ENCODE measurements at regions not wholly inside any gene's neighbourhood (a gene's known extent, or its start where the extent isn't known, plus 50 kb on each side); places are given as distances from the start of the nearest gene placed in this dataset.

DNA sequence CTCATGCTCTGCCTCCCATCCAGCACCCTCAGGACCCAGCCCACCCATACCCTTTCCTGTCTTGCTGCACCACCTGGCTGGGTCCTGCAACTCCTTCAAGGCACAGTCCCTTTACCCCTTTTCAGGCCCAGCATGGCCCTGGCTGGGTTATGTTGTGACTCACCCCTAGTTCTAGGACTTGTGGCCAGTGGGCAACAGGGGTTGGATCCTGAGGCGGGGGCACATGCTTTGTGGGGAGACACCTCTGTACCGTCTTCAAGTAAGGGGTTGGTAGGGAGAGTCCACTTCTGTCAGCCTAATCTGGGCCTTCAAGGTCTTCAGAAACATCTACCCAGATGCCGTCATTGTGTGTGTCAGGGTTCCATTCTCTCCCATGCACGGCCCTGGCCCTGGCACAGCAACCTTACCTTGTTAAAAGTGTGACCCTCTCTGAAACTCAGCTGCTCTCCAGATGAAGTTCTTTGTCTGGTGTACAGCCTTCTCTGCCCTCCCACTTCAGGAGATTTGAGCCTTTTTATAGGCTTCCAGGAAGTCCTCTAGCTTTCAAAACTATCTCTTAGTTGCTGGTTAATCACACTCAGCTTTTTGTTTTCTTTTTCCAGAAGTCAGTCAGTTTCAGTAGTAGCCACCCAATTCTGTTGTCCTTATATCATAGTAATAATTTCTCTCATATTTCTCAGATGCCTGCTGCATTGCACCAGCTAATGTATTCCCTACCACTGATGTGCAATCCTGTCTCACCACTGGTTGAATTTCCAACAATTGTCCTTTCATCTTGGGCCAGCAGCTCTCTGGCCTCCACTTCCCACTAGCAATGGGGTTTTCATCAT lies 107.3 kb downstream of the NRN1 start:
- no peak overlapping the region for H3K4me3 Mint-ChIP-seq (ENCODE audit: unreplicated experiment)
- H3K27ac Mint-ChIP-seq (ENCODE audit: unreplicated experiment), result no peak overlapping the region
- no peaks in the 10 kb centered on the region for H3K36me3 Mint-ChIP-seq (ENCODE audit: low read depth, unreplicated experiment)
- peaks cover 1% of the 10 kb centered on the region for H3K27me3 Mint-ChIP-seq (ENCODE audit: low read depth, unreplicated experiment)
- H3K79me2 ChIP-seq (ENCODE audit: insufficient read depth, low read length), result no peaks in the 10 kb centered on the region
- no peak overlapping the region for H3K27ac ChIP-seq (ENCODE audit: low read depth, low read length)
- H3K9me3 ChIP-seq (ENCODE audit: insufficient read depth, low read depth, low read length), result no peaks in the 10 kb centered on the region
- no peaks in the 10 kb centered on the region for H3K4me1 Mint-ChIP-seq (ENCODE audit: low read depth, unreplicated experiment)
- no peaks in the 10 kb centered on the region for H3K4me1 ChIP-seq (ENCODE audit: insufficient read depth, low read length)
- FAIRE-seq (no peak), DNase-seq (ENCODE audit: low read depth) (no peak)
- no peak overlapping the region for H3K4me3 ChIP-seq (ENCODE audit: insufficient read depth, low read depth, low read length)
- no peak overlapping the region for H2AFZ ChIP-seq (ENCODE audit: low read depth, low read length)
- no peaks in the 10 kb centered on the region for H3K27me3 ChIP-seq (ENCODE audit: insufficient read depth, low read length)
- H3K4me2 ChIP-seq (ENCODE audit: low read length), result no peak overlapping the region
- no peak overlapping the region for H3K9ac ChIP-seq (ENCODE audit: low read length)
- no peaks in the 10 kb centered on the region for H4K20me1 ChIP-seq (ENCODE audit: insufficient read depth, low read length)
- H3K36me3 ChIP-seq (ENCODE audit: insufficient read depth, low read length), result no peaks in the 10 kb centered on the region
- no peak for TF ChIP-seq EZH2 (IDR thresholded peaks at IDR 0.05; ENCODE audit: insufficient read depth, low read length)
- TF ChIP-seq, protein P1, sequence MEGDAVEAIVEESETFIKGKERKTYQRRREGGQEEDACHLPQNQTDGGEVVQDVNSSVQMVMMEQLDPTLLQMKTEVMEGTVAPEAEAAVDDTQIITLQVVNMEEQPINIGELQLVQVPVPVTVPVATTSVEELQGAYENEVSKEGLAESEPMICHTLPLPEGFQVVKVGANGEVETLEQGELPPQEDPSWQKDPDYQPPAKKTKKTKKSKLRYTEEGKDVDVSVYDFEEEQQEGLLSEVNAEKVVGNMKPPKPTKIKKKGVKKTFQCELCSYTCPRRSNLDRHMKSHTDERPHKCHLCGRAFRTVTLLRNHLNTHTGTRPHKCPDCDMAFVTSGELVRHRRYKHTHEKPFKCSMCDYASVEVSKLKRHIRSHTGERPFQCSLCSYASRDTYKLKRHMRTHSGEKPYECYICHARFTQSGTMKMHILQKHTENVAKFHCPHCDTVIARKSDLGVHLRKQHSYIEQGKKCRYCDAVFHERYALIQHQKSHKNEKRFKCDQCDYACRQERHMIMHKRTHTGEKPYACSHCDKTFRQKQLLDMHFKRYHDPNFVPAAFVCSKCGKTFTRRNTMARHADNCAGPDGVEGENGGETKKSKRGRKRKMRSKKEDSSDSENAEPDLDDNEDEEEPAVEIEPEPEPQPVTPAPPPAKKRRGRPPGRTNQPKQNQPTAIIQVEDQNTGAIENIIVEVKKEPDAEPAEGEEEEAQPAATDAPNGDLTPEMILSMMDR (IDR thresholded peaks at IDR 0.05; ENCODE audit: insufficient read depth, low read depth, low read length), result no peak
- peaks cover 3% of the 10 kb centered on the region for H3K9me3 Mint-ChIP-seq (ENCODE audit: unreplicated experiment)

DNA sequence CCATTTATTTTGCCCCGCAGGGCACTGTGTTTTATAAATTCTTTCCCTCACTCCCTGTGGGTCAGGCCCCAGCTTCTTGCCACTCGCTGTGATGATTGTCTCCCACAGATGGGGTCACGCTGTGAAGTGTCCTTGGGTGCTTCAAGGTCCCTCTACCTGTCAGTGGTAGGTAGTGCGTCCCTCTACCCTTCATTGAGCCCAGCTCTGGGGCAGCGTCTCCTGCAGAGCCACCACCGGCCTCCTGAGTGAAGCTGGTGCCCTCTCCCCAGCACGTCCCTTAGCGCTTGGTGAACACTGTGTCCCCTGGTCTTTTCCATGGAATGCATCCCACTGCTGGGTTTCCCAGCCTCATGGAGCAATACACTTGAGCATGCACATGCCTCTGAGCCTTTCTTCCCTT lies 108.2 kb downstream of the NRN1 start:
- FAIRE-seq (no peak), DNase-seq (ENCODE audit: low read depth) (no peak)
- no peaks in the 10 kb centered on the region for H3K4me1 Mint-ChIP-seq (ENCODE audit: low read depth, unreplicated experiment)
- H3K27me3 ChIP-seq (ENCODE audit: insufficient read depth, low read length), result no peaks in the 10 kb centered on the region
- H3K36me3 Mint-ChIP-seq (ENCODE audit: low read depth, unreplicated experiment), result no peaks in the 10 kb centered on the region
- no peak overlapping the region for H3K9ac ChIP-seq (ENCODE audit: low read length)
- H3K4me3 Mint-ChIP-seq (ENCODE audit: unreplicated experiment), result no peak overlapping the region
- no peaks in the 10 kb centered on the region for H3K79me2 ChIP-seq (ENCODE audit: insufficient read depth, low read length)
- TF ChIP-seq, protein P1 (IDR thresholded peaks at IDR 0.05; ENCODE audit: insufficient read depth, low read depth, low read length), result no peak
- TF ChIP-seq EZH2 (IDR thresholded peaks at IDR 0.05; ENCODE audit: insufficient read depth, low read length), result no peak
- H3K27ac Mint-ChIP-seq (ENCODE audit: unreplicated experiment), result no peak overlapping the region
- no peak overlapping the region for H3K27ac ChIP-seq (ENCODE audit: low read depth, low read length)
- no peaks in the 10 kb centered on the region for H3K36me3 ChIP-seq (ENCODE audit: insufficient read depth, low read length)
- H3K27me3 Mint-ChIP-seq (ENCODE audit: low read depth, unreplicated experiment), result peaks cover 1% of the 10 kb centered on the region
- H3K9me3 ChIP-seq (ENCODE audit: insufficient read depth, low read depth, low read length), result no peaks in the 10 kb centered on the region
- H2AFZ ChIP-seq (ENCODE audit: low read depth, low read length), result no peak overlapping the region
- peaks cover 3% of the 10 kb centered on the region for H3K9me3 Mint-ChIP-seq (ENCODE audit: unreplicated experiment)
- H3K4me2 ChIP-seq (ENCODE audit: low read length), result no peak overlapping the region
- H3K4me1 ChIP-seq (ENCODE audit: insufficient read depth, low read length), result no peaks in the 10 kb centered on the region
- H4K20me1 ChIP-seq (ENCODE audit: insufficient read depth, low read length), result no peaks in the 10 kb centered on the region
- no peak overlapping the region for H3K4me3 ChIP-seq (ENCODE audit: insufficient read depth, low read depth, low read length)

DNA sequence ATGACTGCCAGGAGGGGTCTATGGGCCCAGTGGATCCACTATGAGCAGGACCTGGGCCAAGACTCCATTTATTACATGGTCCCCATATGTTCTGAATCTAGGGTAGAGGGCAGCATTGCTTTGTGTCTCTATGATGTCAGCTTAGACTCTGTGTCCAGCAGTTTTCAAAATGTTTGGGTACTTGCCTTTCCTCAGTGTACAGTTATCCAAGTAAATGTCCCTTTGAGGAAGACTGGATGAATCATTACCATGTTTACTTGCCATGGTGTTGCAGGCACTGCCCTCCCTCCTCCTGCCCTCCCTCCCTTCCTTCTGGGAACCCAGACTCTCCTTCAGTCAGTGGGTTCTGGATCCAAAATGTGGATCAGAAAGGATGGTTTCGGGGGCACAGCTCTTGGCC lies 108.6 kb downstream of the NRN1 start:
- no peak overlapping the region for H3K27ac Mint-ChIP-seq (ENCODE audit: unreplicated experiment)
- H3K4me3 Mint-ChIP-seq (ENCODE audit: unreplicated experiment), result no peak overlapping the region
- H3K4me1 Mint-ChIP-seq (ENCODE audit: low read depth, unreplicated experiment), result no peaks in the 10 kb centered on the region
- no peaks in the 10 kb centered on the region for H3K36me3 ChIP-seq (ENCODE audit: insufficient read depth, low read length)
- DNase-seq (ENCODE audit: low read depth) (no peak), FAIRE-seq (no peak)
- TF ChIP-seq EZH2 (IDR thresholded peaks at IDR 0.05; ENCODE audit: insufficient read depth, low read length), result no peak
- TF ChIP-seq, protein P1 (IDR thresholded peaks at IDR 0.05; ENCODE audit: insufficient read depth, low read depth, low read length), result no peak
- H3K27me3 Mint-ChIP-seq (ENCODE audit: low read depth, unreplicated experiment), result peaks cover 1% of the 10 kb centered on the region
- no peak overlapping the region for H3K9ac ChIP-seq (ENCODE audit: low read length)
- H3K79me2 ChIP-seq (ENCODE audit: insufficient read depth, low read length), result no peaks in the 10 kb centered on the region
- H3K9me3 ChIP-seq (ENCODE audit: insufficient read depth, low read depth, low read length), result no peaks in the 10 kb centered on the region
- no peak overlapping the region for H2AFZ ChIP-seq (ENCODE audit: low read depth, low read length)
- no peaks in the 10 kb centered on the region for H3K36me3 Mint-ChIP-seq (ENCODE audit: low read depth, unreplicated experiment)
- no peaks in the 10 kb centered on the region for H3K27me3 ChIP-seq (ENCODE audit: insufficient read depth, low read length)
- H4K20me1 ChIP-seq (ENCODE audit: insufficient read depth, low read length), result no peaks in the 10 kb centered on the region
- no peaks in the 10 kb centered on the region for H3K4me1 ChIP-seq (ENCODE audit: insufficient read depth, low read length)
- peaks cover 6% of the 10 kb centered on the region for H3K9me3 Mint-ChIP-seq (ENCODE audit: unreplicated experiment)
- H3K4me2 ChIP-seq (ENCODE audit: low read length), result no peak overlapping the region
- H3K4me3 ChIP-seq (ENCODE audit: insufficient read depth, low read depth, low read length), result no peak overlapping the region
- no peak overlapping the region for H3K27ac ChIP-seq (ENCODE audit: low read depth, low read length)
